22Rv1 (cell line): ENCODE measurements at regions not wholly inside any gene's neighbourhood (a gene's known extent, or its start where the extent isn't known, plus 50 kb on each side); places are given as distances from the start of the nearest gene placed in this dataset.

ENCODE experiments used
- H3K27ac ChIP-seq: fragments of 450-650 bp; 2 replicates; pipeline ENCODE4 v1.5.1; 2017
- ZFX ChIP-seq: fragments of 450-650 bp; IDR thresholded peaks from 2 replicates; pipeline ENCODE4 v1.6.1; 2017; ENCODE audit warnings: antibody characterized with exemption, borderline replicate concordance
- TF ChIP-seq, protein P1 (sequence below): fragments of 450-650 bp; IDR thresholded peaks from 2 replicates; pipeline ENCODE4 v1.5.1; 2017; ENCODE audit warnings: mild to moderate bottlenecking

DNA sequence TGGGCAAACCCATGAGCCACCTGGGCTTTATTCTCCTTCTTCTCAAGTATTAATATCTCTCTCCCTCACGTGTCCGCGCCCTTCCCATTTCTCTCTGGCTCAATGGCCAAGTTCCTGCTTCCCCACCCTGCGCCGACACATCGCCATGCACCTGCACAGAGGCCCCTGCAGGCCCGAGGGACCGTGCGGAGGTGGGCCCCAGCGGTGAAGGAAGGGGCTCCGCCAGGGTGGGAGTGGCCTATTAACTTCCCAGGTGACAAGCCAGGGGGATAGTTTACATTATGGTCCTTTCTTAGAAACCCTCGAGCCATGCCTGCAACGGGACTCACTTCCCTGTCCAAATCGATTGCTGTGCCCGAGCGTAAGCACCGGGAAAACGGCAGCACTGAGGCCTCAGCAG lies 110.0 kb upstream of the ADARB2 start:
- no peak overlapping the region for H3K27ac ChIP-seq
- TF ChIP-seq, protein P1, sequence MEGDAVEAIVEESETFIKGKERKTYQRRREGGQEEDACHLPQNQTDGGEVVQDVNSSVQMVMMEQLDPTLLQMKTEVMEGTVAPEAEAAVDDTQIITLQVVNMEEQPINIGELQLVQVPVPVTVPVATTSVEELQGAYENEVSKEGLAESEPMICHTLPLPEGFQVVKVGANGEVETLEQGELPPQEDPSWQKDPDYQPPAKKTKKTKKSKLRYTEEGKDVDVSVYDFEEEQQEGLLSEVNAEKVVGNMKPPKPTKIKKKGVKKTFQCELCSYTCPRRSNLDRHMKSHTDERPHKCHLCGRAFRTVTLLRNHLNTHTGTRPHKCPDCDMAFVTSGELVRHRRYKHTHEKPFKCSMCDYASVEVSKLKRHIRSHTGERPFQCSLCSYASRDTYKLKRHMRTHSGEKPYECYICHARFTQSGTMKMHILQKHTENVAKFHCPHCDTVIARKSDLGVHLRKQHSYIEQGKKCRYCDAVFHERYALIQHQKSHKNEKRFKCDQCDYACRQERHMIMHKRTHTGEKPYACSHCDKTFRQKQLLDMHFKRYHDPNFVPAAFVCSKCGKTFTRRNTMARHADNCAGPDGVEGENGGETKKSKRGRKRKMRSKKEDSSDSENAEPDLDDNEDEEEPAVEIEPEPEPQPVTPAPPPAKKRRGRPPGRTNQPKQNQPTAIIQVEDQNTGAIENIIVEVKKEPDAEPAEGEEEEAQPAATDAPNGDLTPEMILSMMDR: no peak
- TF ChIP-seq ZFX: no peak

DNA sequence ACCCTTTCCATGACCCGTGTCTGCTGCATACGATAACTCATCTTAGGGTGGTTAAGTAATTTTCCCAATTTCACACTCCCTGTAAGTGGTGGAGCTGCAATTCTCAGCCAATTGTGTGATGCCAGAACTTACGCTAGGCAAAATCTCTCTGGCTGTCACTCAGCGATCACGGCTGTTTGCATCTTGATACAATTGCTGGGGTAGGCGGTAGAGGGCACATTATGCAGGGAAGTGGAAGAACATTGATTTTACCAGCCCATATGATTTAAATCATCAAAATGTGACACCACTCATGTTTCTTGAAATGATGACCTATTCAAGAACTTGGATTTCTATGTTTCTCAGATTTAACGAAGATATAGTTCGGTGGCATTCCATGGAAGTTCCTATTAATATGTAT lies 108.7 kb upstream of the ADARB2 start:
- no peak overlapping the region for H3K27ac ChIP-seq
- no peak for TF ChIP-seq ZFX
- TF ChIP-seq, protein P1: no peak

DNA sequence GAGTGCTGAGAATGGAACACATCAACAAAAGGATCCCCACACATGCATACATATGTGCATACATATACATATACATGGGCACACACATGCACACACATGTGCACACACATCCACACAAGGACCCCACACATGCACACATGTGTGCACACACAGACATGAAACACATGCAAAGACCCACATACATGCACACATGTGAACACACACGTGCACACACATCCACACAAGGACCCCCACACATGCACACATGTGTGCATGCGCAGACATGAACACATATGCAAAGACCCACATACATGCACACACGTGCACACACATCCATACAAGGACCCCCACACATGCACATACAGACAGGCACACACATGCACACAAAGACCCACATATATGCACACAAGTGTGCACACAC lies 104.4 kb upstream of the ADARB2 start:
- H3K27ac ChIP-seq: no peak overlapping the region
- TF ChIP-seq, protein P1: no peak
- no peak for TF ChIP-seq ZFX

DNA sequence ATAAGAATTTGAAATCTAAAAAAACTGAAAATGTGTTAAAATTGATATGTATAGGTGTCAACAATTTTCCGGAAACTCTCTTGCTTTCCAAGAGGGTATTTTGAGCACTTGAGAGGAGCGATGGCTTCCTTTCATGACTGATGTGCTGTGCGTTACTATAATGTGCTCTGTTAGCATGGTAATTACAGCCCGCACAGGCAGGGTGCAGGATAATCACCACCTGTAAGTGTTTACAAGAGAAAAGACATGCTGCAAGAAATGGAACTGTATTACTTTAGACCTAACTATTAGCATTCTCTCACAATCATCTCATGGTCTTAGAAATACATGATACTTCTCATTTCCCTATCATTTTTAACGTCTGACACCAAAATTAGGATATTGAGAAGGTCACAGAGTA lies 92.4 kb upstream of the ADARB2 start:
- TF ChIP-seq, protein P1: no peak
- TF ChIP-seq ZFX: no peak
- no peak overlapping the region for H3K27ac ChIP-seq

DNA sequence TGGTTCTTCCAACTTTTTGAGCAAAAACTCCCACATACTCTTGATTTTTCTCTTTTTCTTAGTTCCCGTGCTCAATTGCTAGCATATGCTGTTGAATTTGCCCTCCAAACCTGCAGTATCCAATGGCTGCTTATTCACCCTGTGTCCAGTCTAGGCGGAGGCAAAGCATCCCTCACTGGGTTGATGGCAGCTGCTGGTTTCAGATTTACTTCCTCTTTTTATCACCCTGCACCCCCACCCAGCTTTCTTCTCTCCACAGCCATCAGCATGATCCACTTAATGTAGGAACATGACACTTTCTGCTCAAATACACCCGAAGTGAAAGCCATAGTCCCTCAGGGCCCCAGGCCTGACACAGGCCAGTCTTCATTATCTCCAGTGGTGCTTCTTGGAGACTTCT lies 87.6 kb upstream of the ADARB2 start:
- H3K27ac ChIP-seq: no peak overlapping the region
- no peak for TF ChIP-seq ZFX
- TF ChIP-seq, protein P1: no peak

DNA sequence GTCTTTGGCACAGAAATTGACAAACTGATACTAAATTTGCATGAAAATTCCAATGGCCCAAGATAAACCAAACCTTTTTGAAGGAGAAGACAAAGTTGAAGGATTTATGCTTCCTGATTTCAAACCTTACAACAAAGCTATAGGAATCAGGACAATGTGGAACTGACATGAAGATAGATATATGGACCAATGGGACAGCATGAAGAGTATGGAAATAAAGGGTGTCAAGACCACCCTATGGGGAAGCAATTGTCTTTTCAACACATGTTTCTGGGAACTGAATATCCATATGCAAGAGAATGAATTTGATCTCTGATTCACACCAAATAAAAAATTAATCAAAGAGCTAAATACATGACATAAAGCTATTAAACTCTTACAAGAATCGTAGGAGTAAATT lies 77.2 kb upstream of the ADARB2 start:
- TF ChIP-seq ZFX: no peak
- TF ChIP-seq, protein P1: no peak

DNA sequence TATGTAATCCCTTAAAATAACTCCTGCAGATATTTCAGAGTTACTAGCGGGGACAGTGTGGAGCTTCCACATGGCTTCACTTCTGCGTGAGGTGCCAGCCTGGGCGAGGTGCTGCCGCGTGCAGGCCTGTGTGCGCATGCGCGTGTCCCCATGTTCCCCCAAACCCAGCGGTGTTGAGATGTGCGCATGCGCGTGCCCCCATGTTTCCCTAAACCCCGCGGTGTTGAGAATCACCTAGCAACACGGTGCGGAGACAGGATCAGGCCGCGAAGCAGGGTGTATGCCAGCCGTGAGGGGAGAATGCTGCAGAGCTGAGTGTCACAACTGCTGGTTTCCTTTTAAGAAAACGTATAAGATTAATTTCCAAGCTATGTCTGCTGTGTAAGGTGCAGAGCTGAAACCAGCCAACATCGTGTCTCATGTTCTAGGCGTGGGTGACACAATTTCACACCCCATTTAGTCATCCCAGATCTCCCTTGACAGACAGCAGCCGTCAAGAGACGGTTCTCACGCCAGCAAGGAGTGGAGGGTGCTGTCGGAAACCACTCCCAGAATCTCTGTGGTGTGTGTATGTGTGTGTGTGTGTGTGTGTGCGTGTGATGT lies 71.9 kb upstream of the ADARB2 start:
- TF ChIP-seq ZFX: no peak
- TF ChIP-seq, protein P1: no peak
- no peak overlapping the region for H3K27ac ChIP-seq

More for the DNA sequence above, 77.2 kb upstream of the ADARB2 start:
- no peak overlapping the region for H3K27ac ChIP-seq
